ENCODE measurements at regions not wholly inside any gene's neighbourhood (a gene's known extent, or its start where the extent isn't known, plus 50 kb on each side); places are given as distances from the start of the nearest gene placed in this dataset.

- 0 out of 2 replicates have a peak, but pooled peaks have one; percentile 73 for TF ChIP-seq ZNF140 (CRISPR knock-in tag; IDR thresholded peaks at IDR 0.05)
- no peak for TF ChIP-seq NR4A1 (CRISPR knock-in tag; IDR thresholded peaks at IDR 0.05)
- peak; percentile 98 for TF ChIP-seq NR4A1 (tag; IDR thresholded peaks at IDR 0.05)
- TF ChIP-seq IRF1 (CRISPR knock-in tag; IDR thresholded peaks at IDR 0.05; ENCODE audit: borderline replicate concordance): no peak
- TF ChIP-seq MTA3 (IDR thresholded peaks at IDR 0.05; ENCODE audit: borderline replicate concordance): peak; percentile 48; the same call in 1 of the 2 replicates
- no peak for TF ChIP-seq ZNF23 (CRISPR knock-in tag; IDR thresholded peaks at IDR 0.05)
- no peak for TF ChIP-seq SRF (CRISPR knock-in tag; IDR thresholded peaks at IDR 0.05)
- peak; percentile 71; the same call in 1 of the 2 replicates for TF ChIP-seq SMARCE1 (IDR thresholded peaks at IDR 0.05)
- TF ChIP-seq ZNF717 (CRISPR knock-in tag; IDR thresholded peaks at IDR 0.05): no peak
- no peak for TF ChIP-seq EWSR1 (IDR thresholded peaks at IDR 0.05; ENCODE audit: borderline replicate concordance, low read depth, partially characterized antibody)
- 0 out of 2 replicates have a peak, but pooled peaks have one; percentile 56 for TF ChIP-seq ZBTB9 (CRISPR knock-in tag; IDR thresholded peaks at IDR 0.05)
- TF ChIP-seq PHF8 (IDR thresholded peaks at IDR 0.05; ENCODE audit: borderline replicate concordance, low read length): no peak
- TF ChIP-seq KLF16 (IDR thresholded peaks at IDR 0.05): no peak
- no peak for TF ChIP-seq SP2 (IDR thresholded peaks at IDR 0.05; ENCODE audit: extremely low read depth, low read depth, low read length, poor library complexity, severe bottlenecking)
- no peak for TF ChIP-seq AFF4 (CRISPR knock-in tag; IDR thresholded peaks at IDR 0.05)
- no peak for TF ChIP-seq AFF1 (IDR thresholded peaks at IDR 0.05; ENCODE audit: low read depth in 1 of 2, partially characterized antibody in 2 of 2)
- TF ChIP-seq HMBOX1 (IDR thresholded peaks at IDR 0.05): no peak
Observed at GRCh38 chr4:128686032-128686465, 123.5 kb upstream of the JADE1 start (continued).
